HG02840 (cell line): ENCODE measurements at regions not wholly inside any gene's neighbourhood (a gene's known extent, or its start where the extent isn't known, plus 50 kb on each side); places are given as distances from the start of the nearest gene placed in this dataset.

ENCODE experiments used
- ATAC-seq: cut with Tn5 transposase; IDR thresholded peaks from one replicate; pipeline ENCODE4 v1.9.1; 2021; ENCODE audit warnings: mild to moderate bottlenecking, moderate library complexity, moderate number of reproducible peaks; ENCODE audit not compliant: unreplicated experiment, low FRiP score

DNA sequence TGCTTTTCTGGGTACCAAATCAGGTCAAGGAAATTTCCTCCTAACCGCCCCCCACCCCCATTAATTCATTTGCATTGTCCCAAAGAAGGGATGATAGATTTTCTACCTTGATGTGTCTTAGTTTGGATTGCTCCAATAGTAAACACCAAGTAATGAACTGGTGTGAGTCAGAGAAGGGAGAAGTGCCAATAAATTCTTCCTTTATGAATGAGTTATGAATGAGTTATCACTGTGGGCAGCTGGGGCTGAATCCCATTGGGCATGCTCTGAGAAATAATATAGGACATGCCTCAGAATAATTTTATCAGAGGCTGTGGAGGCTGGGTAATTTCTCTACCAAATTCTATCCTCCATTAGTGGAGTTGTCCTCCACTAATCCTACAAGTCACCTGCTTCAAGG is 277.9 kb upstream of the FLRT2 start:
- no peak for ATAC-seq

DNA sequence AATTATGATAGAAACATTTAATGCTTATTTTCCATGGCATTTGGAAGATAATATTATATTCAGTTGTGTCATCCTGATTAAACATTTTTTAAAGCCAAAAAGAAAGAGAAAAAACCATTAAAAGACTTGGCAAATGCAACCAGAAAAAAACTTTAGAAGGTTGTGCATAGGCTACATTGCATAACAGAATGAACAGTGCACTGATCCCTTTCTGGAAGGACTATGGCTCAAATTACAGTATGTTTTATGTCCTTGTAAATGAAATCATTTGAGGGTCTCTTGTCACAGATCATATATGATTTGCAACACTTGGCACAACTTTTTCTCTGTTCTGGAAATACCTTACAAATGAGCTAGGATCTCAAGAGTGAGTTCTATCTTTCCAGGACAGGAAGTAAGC is 275.2 kb upstream of the FLRT2 start:
- no peak for ATAC-seq

DNA sequence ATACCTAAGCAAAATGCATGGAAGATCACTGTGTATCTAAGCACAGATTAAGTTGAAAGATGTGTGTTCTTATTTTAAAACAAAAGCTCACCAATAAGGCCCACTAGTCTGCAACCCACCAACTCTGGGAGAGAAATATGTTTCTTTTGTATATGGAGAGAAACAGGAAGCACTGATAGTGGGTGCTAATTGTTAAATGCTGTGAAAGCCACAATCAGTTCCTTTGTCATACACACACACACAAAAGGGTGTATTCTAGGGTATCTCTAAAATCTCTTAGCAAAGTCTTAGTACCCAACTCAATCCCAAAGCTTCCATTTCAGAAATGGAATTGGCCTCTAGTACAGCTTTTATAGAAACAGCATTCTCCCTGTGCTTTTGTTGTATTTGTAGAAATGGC is 272.7 kb upstream of the FLRT2 start:
- no peak for ATAC-seq

DNA sequence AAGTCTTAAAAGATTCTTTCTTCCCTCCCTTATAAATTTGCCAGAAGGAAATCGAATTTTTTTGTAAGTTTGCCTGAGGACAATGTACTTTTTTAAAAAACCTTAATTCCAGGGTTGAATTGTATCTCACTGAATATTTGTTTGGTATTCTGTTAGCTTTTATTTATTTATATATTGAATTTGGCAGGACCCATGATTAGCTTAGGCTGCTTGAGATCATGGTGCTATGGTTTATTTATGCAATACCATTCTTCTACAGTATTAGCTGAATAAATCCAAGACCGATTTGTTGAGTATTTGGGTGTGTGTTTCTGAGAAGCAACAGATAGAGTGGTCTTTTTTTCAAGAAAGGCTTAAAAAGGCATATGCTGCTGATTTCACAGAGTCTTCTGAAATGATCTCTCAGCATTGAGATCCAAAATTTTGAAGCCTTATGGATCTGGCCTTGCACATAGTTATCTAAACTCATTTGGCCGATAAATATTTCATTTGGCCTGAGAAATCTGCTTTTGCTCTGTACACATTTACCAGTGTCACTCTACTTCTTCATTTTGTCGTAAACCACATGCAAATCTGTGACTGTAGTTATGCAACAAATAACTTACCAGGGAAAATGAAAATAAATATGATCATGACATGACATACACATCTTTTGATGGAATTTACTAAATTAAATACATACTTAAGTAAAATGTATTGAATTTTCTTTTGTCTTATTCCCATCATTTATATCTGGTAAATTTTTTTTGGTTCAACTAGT is 265.8 kb upstream of the FLRT2 start:
- no peak for ATAC-seq

DNA sequence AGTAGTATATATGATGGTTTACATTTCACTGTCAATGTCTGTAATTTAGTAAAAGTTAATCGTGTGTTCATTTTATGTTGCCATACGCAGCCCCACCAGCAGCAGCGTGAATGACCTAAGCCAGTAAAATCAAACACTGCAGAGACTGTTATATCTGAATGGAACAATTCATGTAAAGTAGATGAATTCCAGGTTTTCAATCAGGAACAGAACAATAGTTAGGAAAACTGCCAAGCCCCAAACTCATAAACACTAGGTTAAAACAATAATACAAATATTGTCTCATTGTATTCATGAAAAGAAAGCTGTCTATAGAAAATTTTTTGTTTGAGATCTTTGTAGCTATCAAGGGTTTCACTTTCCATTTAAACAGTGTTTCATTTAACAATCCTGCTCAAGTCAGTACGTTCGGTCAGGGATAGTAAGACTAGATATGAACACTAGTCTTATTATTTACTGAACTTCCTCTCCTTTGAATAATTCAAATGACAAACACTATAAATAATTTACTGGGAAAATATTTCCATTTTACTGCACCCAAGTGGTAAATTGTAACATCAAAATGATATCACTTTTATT is 256.8 kb upstream of the FLRT2 start:
- ATAC-seq = no peak

DNA sequence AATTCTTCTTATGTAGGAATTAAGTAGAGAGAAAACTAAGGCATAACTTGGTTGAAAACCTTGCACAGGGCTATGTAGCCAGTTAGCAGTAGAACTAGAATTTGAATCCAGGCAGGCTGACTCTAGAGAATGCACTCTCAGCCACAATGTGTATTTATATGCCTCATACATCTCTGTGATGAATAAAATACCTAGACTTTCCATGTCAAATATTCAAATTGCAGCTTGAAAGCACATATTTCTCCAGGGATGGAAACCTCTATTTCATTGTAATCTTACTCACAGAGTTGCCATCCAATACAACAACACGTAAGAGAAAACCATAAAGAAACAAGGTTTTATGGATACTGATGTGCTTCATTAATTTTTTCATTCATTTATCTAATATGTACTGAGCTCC is 256.0 kb upstream of the FLRT2 start:
- ATAC-seq = no peak

DNA sequence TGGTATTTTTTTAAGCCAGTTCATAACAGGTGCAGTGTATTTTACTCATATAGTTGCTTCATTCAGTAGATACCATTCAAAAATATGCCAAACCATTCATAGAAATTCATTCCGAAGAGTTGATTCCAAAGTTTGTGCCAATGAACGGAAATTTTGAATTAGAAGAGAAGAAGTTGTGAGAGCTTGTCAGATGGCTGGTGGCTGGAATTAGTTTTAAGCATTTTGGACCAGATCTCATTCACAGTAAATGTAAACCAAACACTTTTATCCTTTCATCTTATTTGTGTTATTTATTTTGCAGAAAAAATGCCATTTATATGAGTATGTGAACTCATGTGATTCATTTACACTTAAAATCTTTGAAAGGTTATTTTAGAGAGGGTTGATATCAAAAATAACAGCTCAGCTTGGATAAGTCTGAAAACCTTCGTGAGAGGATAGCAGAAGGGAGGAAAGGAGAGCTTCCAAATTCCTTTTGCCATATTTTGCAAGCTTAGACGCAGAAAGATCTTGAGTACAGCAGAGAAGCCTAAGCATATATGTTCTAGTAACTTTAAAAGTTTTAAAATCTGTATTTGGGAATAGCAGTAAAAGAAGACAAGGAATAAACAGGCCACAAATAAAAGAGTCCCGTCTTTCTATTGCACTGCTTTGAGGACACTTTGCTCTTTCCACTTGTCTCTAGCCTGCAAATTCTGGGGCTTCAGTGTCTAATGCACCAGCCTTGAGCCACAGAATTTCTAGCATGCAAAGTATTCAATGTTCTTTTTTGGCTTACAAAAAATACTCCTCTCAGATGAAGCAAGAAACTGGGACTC is 253.6 kb upstream of the FLRT2 start:
- no peak for ATAC-seq

DNA sequence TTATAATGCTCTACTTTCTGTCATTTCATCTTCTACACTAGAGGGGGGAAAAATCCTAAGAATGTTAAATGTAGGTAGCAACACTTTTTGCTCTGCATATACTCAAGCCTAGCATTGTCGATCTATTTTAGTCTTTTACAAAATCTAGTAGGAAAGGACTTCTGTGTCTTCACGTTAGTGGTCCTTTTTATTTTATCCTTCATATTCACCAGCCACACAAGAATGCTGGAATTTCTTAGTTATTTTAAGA is 253.0 kb upstream of the FLRT2 start:
- no peak for ATAC-seq

DNA sequence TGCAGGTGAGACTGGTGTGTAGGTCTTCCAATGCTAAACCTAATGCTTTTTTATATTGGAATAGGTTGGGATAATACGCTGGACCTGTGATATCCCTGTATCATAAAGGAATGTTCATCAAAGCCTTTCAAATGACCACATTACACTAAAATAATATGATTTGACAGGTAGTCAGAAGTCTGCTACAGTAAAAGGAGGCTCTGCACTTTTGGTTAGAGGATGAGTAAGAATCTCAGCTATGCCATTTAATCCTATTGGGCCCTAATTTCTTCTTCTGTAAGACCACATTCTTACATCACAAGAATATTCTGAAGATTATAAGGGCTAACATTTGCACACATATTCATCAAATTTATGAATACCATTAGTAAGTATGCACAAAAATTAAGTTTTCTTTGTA is 250.5 kb upstream of the FLRT2 start:
- no peak for ATAC-seq

DNA sequence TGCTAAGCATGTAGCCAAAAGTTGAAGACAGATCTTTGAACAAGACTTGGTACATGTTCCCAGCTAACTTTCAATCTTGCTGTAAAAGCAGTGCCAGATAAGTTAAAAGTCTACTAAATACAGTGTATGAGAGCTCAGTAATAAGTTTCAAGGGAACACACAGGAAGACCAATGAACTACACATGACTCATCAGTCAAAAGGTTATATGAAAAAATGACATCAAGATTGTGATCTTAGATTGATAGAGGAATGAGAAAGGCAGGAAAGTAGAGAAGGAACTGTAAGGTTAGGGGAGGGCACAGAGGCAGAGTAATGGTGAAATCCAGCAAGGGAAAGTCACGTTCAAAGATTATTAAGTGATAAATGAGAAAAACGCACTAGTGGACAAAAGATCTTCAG is 249.9 kb upstream of the FLRT2 start:
- no peak for ATAC-seq

DNA sequence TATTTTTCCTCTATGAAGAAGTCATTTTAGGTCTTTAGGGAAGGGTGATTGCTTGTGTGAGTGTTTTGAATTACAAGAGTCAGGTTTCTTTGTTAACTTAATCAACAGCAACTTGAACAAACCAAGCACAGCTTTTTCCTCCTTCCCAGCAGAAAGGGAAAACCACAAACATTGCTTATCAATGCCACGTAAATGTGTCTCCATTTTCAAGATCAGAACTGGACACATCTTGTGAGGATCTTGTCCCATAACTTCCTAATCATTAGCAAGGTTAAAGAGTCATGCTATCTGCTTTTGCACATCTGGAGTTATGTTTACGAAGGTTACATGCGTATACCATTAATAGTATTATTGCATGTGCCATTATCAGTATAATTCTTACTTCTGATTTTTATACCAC is 248.0 kb upstream of the FLRT2 start:
- ATAC-seq = no peak

DNA sequence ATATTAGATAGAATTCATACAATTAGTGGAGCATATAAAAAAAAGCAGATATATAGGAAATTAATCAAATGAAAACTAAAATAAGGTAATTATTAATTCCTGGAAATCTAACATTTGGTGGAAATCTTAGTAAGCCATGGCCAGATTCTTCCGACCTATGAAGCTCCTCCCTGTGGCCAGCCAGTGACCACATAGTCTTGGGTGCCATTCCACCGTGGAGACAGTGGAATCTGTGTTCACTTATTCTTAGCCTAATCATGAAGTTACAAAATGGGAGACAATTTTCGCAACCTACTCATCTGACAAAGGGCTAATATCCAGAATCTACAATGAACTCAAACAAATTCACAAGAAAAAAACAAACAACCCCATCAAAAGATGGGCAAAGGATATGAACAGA is 241.9 kb upstream of the FLRT2 start:
- no peak for ATAC-seq

DNA sequence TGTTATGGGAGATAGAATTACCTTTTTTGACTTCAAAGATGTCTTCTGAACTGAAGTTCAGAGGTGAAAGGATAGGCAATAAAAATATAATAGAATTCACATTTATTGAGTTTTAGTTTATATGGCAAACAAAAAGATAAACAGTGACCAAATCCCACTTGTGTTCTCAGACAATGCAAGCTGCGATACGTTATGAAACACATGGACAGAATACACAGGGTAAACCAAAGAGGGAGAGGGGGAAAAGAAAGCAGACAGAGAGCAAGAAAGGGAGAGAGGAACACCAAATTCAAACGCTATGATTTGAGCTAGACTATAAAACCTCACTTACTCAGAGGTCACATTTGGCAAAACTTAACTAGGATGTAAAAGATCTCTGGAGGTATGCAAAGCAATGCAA is 238.2 kb upstream of the FLRT2 start:
- ATAC-seq = no peak

DNA sequence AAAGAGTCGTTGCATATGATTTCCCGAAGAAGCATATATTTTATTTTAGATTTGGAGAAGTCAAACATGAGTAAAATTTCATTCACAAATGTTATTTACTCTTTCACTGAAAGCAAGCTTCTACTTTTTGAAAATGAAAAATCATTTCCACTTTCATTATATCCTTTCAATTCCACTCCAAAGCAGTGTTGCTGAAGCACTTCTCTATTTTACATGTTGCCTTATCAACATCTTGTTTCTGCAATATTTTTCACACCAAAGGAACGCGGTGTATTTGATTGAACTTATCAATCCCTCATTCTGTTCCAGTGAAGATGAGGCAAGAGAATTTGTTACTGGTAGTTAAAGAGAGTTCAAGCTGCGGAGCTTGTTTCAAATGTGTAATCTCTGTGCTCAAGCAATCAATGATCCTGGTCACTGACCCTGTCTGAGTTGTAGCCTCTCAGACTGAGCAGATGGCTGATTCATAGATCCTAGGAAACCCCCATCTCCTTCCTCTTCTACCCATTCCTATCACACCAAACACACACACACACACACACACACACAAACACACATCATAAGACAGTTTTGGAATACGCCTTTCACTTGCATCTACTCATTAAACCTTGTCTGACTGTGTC is 236.2 kb upstream of the FLRT2 start:
- ATAC-seq = no peak

DNA sequence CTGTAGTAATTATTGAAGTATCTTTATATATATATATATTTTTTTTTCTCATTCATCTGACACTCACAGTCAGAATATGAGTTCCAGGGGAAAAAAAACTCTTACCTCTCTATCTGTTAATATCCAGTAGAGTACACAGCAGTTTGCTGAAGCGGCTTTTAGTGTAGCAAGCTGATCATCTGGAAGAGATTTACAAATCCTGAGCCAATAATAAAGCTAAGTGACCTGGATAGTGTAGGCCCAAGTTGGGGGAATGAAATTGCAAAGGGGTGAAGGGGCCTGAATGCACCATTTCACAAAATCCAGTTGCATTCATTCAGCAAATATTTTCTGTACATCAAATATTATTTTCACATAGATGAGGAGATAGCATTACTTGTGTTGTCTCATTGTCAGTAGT is 234.6 kb upstream of the FLRT2 start:
- ATAC-seq = no peak

DNA sequence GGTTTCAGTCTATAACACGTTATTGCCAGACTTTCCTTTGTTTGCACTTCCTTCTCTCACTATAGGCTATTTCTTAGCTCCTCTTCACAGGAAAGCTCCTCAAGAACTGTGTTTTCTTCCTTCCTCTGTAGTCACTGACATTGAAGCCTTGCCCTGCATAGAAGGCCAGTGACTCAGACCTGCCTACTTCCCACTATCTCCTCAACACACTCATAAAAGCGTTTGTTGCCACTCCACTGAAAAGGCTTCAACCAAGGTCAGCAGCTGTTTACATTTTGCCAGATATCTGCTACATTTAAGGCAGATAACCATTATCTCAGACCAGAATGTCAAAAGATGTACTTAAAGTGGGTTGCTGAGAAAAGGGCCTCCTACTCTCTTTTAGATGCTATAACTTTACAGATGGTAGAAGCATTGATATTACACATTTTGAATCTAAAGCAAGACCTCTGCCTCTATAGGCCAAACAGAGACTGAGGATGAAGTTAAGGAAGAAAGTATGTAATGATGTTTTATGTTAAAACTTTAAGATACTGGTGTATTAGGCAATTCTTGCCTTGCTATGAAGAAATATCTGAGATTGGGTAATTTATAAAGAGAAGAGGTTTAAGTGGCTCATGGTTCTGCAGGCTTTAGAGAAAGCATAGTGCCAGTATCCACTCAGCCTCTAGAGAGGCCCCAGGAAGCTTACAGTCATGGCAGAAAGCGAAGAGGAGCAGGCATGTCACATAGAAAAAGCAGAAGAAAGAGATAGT is 233.3 kb upstream of the FLRT2 start:
- ATAC-seq = no peak

DNA sequence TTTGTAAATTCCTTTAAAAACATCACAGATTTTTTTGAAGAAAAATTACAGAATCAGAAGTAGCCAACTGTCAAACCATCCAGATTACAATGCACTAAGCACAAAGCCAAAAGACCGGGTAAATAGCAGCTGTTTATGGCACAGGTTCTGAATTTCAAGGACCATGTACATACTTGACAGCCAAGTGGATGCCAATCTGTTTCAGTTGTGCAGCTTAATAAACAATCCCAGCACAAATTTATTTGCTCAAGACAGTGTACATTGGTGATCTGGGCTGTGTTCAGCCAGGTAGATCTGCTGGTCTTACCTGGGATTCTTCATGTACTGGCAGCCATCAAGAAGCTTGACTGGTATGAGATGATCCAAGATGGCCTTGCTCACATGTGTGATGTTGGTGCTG is 229.8 kb upstream of the FLRT2 start:
- no peak for ATAC-seq

DNA sequence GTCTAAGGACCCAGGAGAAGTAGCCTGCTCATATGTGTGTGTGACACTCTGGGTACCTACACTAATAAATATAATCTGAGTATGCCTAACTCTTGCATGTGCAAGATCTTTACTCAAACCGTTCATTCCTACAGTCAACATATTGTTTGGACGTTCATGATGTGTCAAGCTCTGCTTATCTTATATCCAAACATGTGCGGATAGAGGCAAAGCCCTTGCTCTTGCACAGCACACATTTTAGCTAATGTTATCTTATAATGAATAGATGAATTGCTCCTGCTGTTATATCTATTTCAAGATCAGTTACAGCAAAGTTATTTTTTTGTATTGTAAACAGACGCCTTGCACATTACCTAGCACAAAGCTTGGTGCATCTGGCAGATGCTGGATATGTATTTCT is 228.4 kb upstream of the FLRT2 start:
- no peak for ATAC-seq

DNA sequence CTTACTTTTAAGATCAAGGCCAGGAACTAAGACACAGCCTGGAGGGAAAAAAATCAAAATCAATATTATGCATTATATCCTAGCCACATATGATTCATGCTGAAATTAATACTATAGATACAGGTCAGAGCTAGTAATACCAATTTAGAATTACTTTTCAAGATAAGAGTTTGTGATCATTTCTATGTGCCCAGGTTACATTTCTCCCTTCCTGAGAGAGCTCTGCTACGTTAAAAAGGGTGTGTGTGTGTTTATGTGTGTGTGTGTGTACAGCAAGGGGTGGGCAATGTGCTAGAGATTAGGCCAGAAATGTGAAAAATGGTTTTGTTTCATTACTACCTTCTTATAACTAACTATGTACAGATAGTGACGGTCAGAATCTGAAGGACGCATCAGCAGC is 223.9 kb upstream of the FLRT2 start:
- ATAC-seq = no peak

DNA sequence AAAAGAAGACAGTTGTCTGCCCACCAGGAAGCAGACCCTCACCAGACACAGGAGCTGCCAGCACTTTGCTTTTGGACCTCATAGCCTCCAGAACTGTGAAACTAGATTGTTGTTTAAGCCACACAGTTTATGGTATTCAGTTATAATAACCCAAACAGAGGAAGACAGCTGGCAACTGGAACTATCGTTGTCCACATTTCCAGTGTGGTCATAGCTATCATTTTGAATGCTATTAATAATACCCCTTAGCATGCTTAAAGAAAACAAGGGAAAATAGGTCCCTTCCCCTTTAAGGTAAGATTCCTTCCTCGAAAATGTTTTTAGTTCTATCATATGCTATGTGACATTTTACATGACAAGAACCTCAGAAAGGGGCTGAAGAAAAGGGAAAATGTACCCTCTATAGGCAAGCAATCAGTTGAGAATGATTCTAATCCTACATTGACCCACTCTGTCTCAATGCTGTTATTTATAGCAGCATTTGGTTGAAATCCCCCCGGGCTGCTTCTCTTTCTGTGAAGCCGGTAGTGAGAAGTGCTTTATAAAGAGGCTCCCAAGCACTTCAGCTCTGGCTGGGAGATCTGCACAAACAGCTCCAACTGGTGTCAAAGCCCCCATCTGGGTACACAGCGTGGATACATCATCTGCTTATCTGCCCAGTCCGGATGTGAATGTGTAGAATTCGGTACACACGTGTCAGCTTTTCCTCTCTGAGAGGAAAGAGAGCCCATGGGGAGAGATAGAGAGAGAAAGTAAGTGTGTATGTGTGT is 221.2 kb upstream of the FLRT2 start:
- ATAC-seq = no peak
